ENCODE measurements at regions not wholly inside any gene's neighbourhood (a gene's known extent, or its start where the extent isn't known, plus 50 kb on each side); places are given as distances from the start of the nearest gene placed in this dataset.

GRCh38 chr12:45102818-45103217 lies 51.9 kb upstream of the DBX2 start:
- FAIRE-seq = no peak

- no peak for FAIRE-seq
These were observed 55.1 kb upstream of the DBX2 start for GRCh38 chr12:45105996-45106395.

- FAIRE-seq = no peak
These were observed 61.4 kb upstream of the DBX2 start for GRCh38 chr12:45112306-45112705.

GRCh38 chr12:45121224-45121623 lies 70.3 kb upstream of the DBX2 start:
- FAIRE-seq = no peak

- FAIRE-seq = peak; percentile 44
These were observed 72.0 kb upstream of the DBX2 start for GRCh38 chr12:45122768-45123380.

GRCh38 chr12:45124485-45125155 lies 73.7 kb upstream of the DBX2 start:
- no peak for FAIRE-seq

GRCh38 chr12:45125997-45126396 lies 75.1 kb upstream of the DBX2 start:
- FAIRE-seq = no peak

- no peak for FAIRE-seq
These were observed 77.7 kb upstream of the DBX2 start for GRCh38 chr12:45128637-45129036.

GRCh38 chr12:45130881-45131281 lies 80.0 kb upstream of the DBX2 start:
- peak; percentile 79 for FAIRE-seq

GRCh38 chr12:45131506-45131905 lies 80.6 kb upstream of the DBX2 start:
- FAIRE-seq = no peak

GRCh38 chr12:45138609-45139008 lies 77.3 kb upstream of the ANO6 start:
- FAIRE-seq = no peak

GRCh38 chr12:45148006-45148405 lies 67.9 kb upstream of the ANO6 start:
- FAIRE-seq = no peak

GRCh38 chr12:45148619-45149018 lies 67.3 kb upstream of the ANO6 start:
- no peak for FAIRE-seq

- no peak for FAIRE-seq
These were observed 50.6 kb upstream of the ANO6 start for GRCh38 chr12:45165284-45165683.

- FAIRE-seq = no peak
These were observed 49.8 kb upstream of the ANO6 start for GRCh38 chr12:45166056-45166455.
